ENCODE measurements at regions not wholly inside any gene's neighbourhood (a gene's known extent, or its start where the extent isn't known, plus 50 kb on each side); places are given as distances from the start of the nearest gene placed in this dataset.

- TF ChIP-seq RFX5 (IDR thresholded peaks at IDR 0.05; ENCODE audit: low read depth, low read length): no peak
- no peak for TF ChIP-seq BACH1 (IDR thresholded peaks at IDR 0.05; ENCODE audit: borderline replicate concordance)
- TF ChIP-seq CTCF (IDR thresholded peaks at IDR 0.05 in 2 of 3, conservative IDR thresholded peaks at IDR 0.05 in 1 of 3; ENCODE audit: control insufficient read depth in 2 of 3, extremely low read depth in 1 of 3, insufficient read depth in 1 of 3, low read depth in 3 of 3, low read length in 3 of 3): no peak
- TF ChIP-seq POLR2AphosphoS5 (IDR thresholded peaks at IDR 0.05; ENCODE audit: low read length): no peak
- no peak for TF ChIP-seq TAF1 (IDR thresholded peaks at IDR 0.05; ENCODE audit: borderline replicate concordance, low read depth, low read length)
- no peak for TF ChIP-seq ZBTB40 (IDR thresholded peaks at IDR 0.05; ENCODE audit: borderline replicate concordance)
- TF ChIP-seq ZNF274 (IDR thresholded peaks at IDR 0.05; ENCODE audit: insufficient read depth, insufficient read length): no peak
- TF ChIP-seq RCOR1 (conservative IDR thresholded peaks at IDR 0.05; ENCODE audit: low read depth, low read length): no peak
- TF ChIP-seq NKRF (conservative IDR thresholded peaks at IDR 0.05): no peak
- no peak for TF ChIP-seq CEBPB (IDR thresholded peaks at IDR 0.05; ENCODE audit: borderline replicate concordance in 1 of 2, low read depth in 2 of 2, low read length in 2 of 2)
These were observed 125.3 kb upstream of the ERG start for GRCh38 chr21:38623552-38623951.
